Heart left ventricle (tissue), 13 donors: ENCODE measurements at regions not wholly inside any gene's neighbourhood (a gene's known extent, or its start where the extent isn't known, plus 50 kb on each side); places are given as distances from the start of the nearest gene placed in this dataset.

Experiments used
- CTCF ChIP-seq, 12 donors: fragments of 200-600 bp; sonication (generic) in 4 of 12; IDR thresholded peaks; one replicate each; pipeline versions ENCODE4 v1.5.0 to v1.8.0; 2018 to 2022; ENCODE audit warnings: antibody characterized with exemption in 12 of 12, mild to moderate bottlenecking in 5 of 12
- POLR2A ChIP-seq, 2 donors: fragments of 450-650 bp; IDR thresholded peaks; one replicate each; pipeline ENCODE4 v1.6.1; 2017; ENCODE audit warnings: antibody characterized with exemption in 2 of 2, mild to moderate bottlenecking in 2 of 2, moderate library complexity in 2 of 2
- donor health status: ischemic (EF 13 %, LVEDD 7.1; RV severe dilation, severe dysfunction).
- donor health status: DM: no; HTN: yes; CAD: no.
- donor health status: DM: no; HTN: no; CAD: no.
- donor health status: ischemic (EF 25% LVEDD 6.9; RV normal size, moderate dysfunction).
- donor health status: ischemic (EF 25% LVEDD 5.7; RV mildly dilated, moderate dysfunction).
- donor health status: ischemic (EF 35%, LVEDD 5.7; RV mildly dilated, moderate dysfunction).
- donor health status: nonischemic (EF 11% LVEDD 7.7; RV severe dilation, severe dysfunction).
- donor health status: DM: yes; HTN: yes; CAD: no.
- donor health status: PGD.
- donor health status: ischemic (EF 29% LVEDD 5.4; RV normal size, mild dysfunction).
- donor health status: nonischemic (EF 23%, LVEDD 6.1; RV moderate dilation, normal function).

- TF ChIP-seq CTCF (IDR thresholded peaks at IDR 0.05): no peak
- no peak for TF ChIP-seq POLR2A (IDR thresholded peaks at IDR 0.05)
Observed at GRCh38 chr1:98304888-98305287, 356.6 kb upstream of the SNX7 start.
